Neural cell (in vitro differentiated cells): ENCODE measurements at regions not wholly inside any gene's neighbourhood (a gene's known extent, or its start where the extent isn't known, plus 50 kb on each side); places are given as distances from the start of the nearest gene placed in this dataset.

ENCODE experiments used
- H2AFZ ChIP-seq: fragments of 200-600, 300-800 bp; sonication (generic), shearing (Covaris generic); 2 replicates; pipeline ENCODE4 v1.6.0; 2014; ENCODE audit warnings: low read depth, mild to moderate bottlenecking, antibody characterized with exemption, low read length, moderate library complexity
- H3F3A ChIP-seq: fragments of 200-600 bp; shearing (Covaris generic); 2 replicates; pipeline ENCODE4 v1.6.1; 2016; ENCODE audit warnings: mild to moderate bottlenecking, moderate library complexity, mixed read lengths, antibody characterized with exemption, low read length; ENCODE audit not compliant: insufficient read depth, poor library complexity, severe bottlenecking
- H3K27ac ChIP-seq: fragments of 200-600, 300-800 bp; sonication (generic), shearing (Covaris generic); 2 replicates; pipeline ENCODE4 v1.5.1; 2014; ENCODE audit warnings: mild to moderate bottlenecking, low read length, moderate library complexity
- H3K27me3 ChIP-seq: fragments of 300-800, 200-600 bp; sonication (generic), shearing (Covaris generic); 2 replicates; pipeline ENCODE4 v1.6.0; 2014; ENCODE audit warnings: mild to moderate bottlenecking, low read depth, low read length, moderate library complexity; ENCODE audit not compliant: insufficient read depth
- H3K36me3 ChIP-seq: fragments of 300-800, 200-600 bp; sonication (generic), shearing (Covaris generic); 2 replicates; pipeline ENCODE4 v1.5.1; 2014; ENCODE audit warnings: mild to moderate bottlenecking, antibody characterized with exemption, low read length, moderate library complexity; ENCODE audit not compliant: insufficient read depth
- H3K4me2 ChIP-seq: fragments of 300-800, 200-600 bp; sonication (generic), shearing (Covaris generic); 2 replicates; pipeline ENCODE4 v1.6.0; 2014; ENCODE audit warnings: mild to moderate bottlenecking, low read length
- H3K4me3 ChIP-seq: fragments of 300-800, 200-600 bp; sonication (generic), shearing (Covaris generic); 2 replicates; pipeline ENCODE4 v1.5.1; 2014; ENCODE audit warnings: mild to moderate bottlenecking, low read length, moderate library complexity
- H3K79me2 ChIP-seq: fragments of 200-600 bp; shearing (Covaris generic); replicated peaks from 2 replicates; pipeline ENCODE4 v1.6.0; 2014; ENCODE audit warnings: mild to moderate bottlenecking, low read length, moderate library complexity; ENCODE audit not compliant: insufficient read depth
- H3K9ac ChIP-seq: fragments of 300-800, 200-600 bp; sonication (generic), shearing (Covaris generic); 2 replicates; pipeline ENCODE4 v1.6.1; 2016; ENCODE audit warnings: mild to moderate bottlenecking, low read length, mixed read lengths
- H3K9me2 ChIP-seq: fragments of 200-600 bp; shearing (Covaris generic); 2 replicates; pipeline ENCODE4 v1.6.1; 2016; ENCODE audit warnings: mild to moderate bottlenecking, low read length, mixed read lengths; ENCODE audit not compliant: insufficient read depth
- H3K9me3 ChIP-seq: fragments of 200-600, 300-800 bp; sonication (generic), shearing (Covaris generic); 2 replicates; pipeline ENCODE4 v1.6.1; 2016; ENCODE audit warnings: mild to moderate bottlenecking, mixed run types, low read length, moderate library complexity, mixed read lengths
- H4K20me1 ChIP-seq: fragments of 200-600 bp; shearing (Covaris generic); 2 replicates; pipeline ENCODE4 v1.6.1; 2016; ENCODE audit warnings: mild to moderate bottlenecking, mixed run types; ENCODE audit not compliant: insufficient read depth
- CTCF ChIP-seq: fragments of 450-650 bp; IDR thresholded peaks from 2 replicates; pipeline ENCODE4 v1.5.1; 2014; ENCODE audit warnings: antibody characterized with exemption, mild to moderate bottlenecking, moderate library complexity; ENCODE audit not compliant: poor library complexity, severe bottlenecking
- EP300 ChIP-seq: fragments of 450-650 bp; conservative IDR thresholded peaks from 2 replicates; pipeline ENCODE4 v1.6.1; 2014; ENCODE audit warnings: antibody characterized with exemption, mild to moderate bottlenecking, moderate library complexity; ENCODE audit not compliant: poor library complexity, severe bottlenecking
- EZH2 ChIP-seq: fragments of 200-600, 300-800 bp; shearing (Covaris generic), sonication (generic); IDR thresholded peaks from 2 replicates; pipeline ENCODE4 v1.6.1; 2014; ENCODE audit warnings: antibody characterized with exemption, low read length, borderline replicate concordance, mild to moderate bottlenecking; ENCODE audit not compliant: insufficient read depth, poor library complexity, severe bottlenecking
- MXI1 ChIP-seq: fragments of 450-650 bp; conservative IDR thresholded peaks from 2 replicates; pipeline ENCODE4 v1.6.1; 2014; ENCODE audit warnings: antibody characterized with exemption, mild to moderate bottlenecking; ENCODE audit not compliant: poor library complexity, severe bottlenecking
- POLR2AphosphoS5 ChIP-seq: IDR thresholded peaks from 2 replicates; pipeline ENCODE4 v1.6.1; 2012
- RAD21 ChIP-seq: fragments of 450-650 bp; conservative IDR thresholded peaks from 2 replicates; pipeline ENCODE4 v1.6.1; 2014; ENCODE audit warnings: antibody characterized with exemption, mild to moderate bottlenecking, moderate library complexity
- REST ChIP-seq: IDR thresholded peaks from 2 replicates; pipeline ENCODE4 v1.6.1; 2012; ENCODE audit warnings: borderline replicate concordance
- SMC3 ChIP-seq: fragments of 450-650 bp; conservative IDR thresholded peaks from 2 replicates; pipeline ENCODE4 v1.6.1; 2014; ENCODE audit warnings: antibody characterized with exemption, mild to moderate bottlenecking, moderate library complexity; ENCODE audit not compliant: poor library complexity
- TAF1 ChIP-seq: IDR thresholded peaks from 2 replicates; pipeline ENCODE4 v1.6.1; 2012; ENCODE audit warnings: low read depth

GRCh38 chr4:127194281-127194680 is 438.5 kb upstream of the INTU start:
- no peaks in the 10 kb centered on the region for H3K27me3 ChIP-seq
- no peak overlapping the region for H3K9ac ChIP-seq
- H3K9me2 ChIP-seq, result no peaks in the 10 kb centered on the region
- H4K20me1 ChIP-seq, result no peaks in the 10 kb centered on the region
- no peak overlapping the region for H3K4me2 ChIP-seq
- H3K9me3 ChIP-seq, result no peaks in the 10 kb centered on the region
- TF ChIP-seq EP300, result no peak
- TF ChIP-seq MXI1, result no peak
- no peak for TF ChIP-seq TAF1
- no peak for TF ChIP-seq SMC3
- no peak for TF ChIP-seq CTCF
- no peak for TF ChIP-seq POLR2AphosphoS5
- TF ChIP-seq REST, result no peak
- no peak for TF ChIP-seq EZH2
- TF ChIP-seq RAD21, result no peak
- H3K4me3 ChIP-seq, result no peak overlapping the region
- no peaks in the 10 kb centered on the region for H3K36me3 ChIP-seq
- no peaks in the 10 kb centered on the region for H3K79me2 ChIP-seq
- H3K27ac ChIP-seq, result no peak overlapping the region
- H3F3A ChIP-seq, result no peaks in the 10 kb centered on the region
- no peak overlapping the region for H2AFZ ChIP-seq

GRCh38 chr4:127196655-127197352 is 436.0 kb upstream of the INTU start:
- no peak overlapping the region for H2AFZ ChIP-seq
- no peaks in the 10 kb centered on the region for H3K79me2 ChIP-seq
- H3K36me3 ChIP-seq, result no peaks in the 10 kb centered on the region
- H3K9ac ChIP-seq, result no peak overlapping the region
- no peak overlapping the region for H3K4me3 ChIP-seq
- H3K27ac ChIP-seq, result no peak overlapping the region
- no peak overlapping the region for H3K4me2 ChIP-seq
- no peaks in the 10 kb centered on the region for H3F3A ChIP-seq
- H3K27me3 ChIP-seq, result no peaks in the 10 kb centered on the region
- H3K9me3 ChIP-seq, result no peaks in the 10 kb centered on the region
- TF ChIP-seq TAF1, result no peak
- no peak for TF ChIP-seq MXI1
- TF ChIP-seq POLR2AphosphoS5, result no peak
- TF ChIP-seq EZH2, result no peak
- TF ChIP-seq REST, result no peak
- TF ChIP-seq CTCF, result no peak
- no peak for TF ChIP-seq EP300
- no peak for TF ChIP-seq RAD21
- no peak for TF ChIP-seq SMC3
- no peaks in the 10 kb centered on the region for H4K20me1 ChIP-seq
- no peaks in the 10 kb centered on the region for H3K9me2 ChIP-seq
